Suprapubic skin (tissue), 3 donors: ENCODE measurements at regions not wholly inside any gene's neighbourhood (a gene's known extent, or its start where the extent isn't known, plus 50 kb on each side); places are given as distances from the start of the nearest gene placed in this dataset.

ENCODE experiments used
- EP300 ChIP-seq: sonication (generic); formaldehyde crosslinking; IDR thresholded peaks from one replicate; pipeline ENCODE4 v1.6.1; 2017; ENCODE audit warnings: antibody characterized with exemption
- POLR2A ChIP-seq, 2 donors: fragments of 450-650 bp; IDR thresholded peaks; one replicate each; pipeline ENCODE4 v1.6.1; 2017; ENCODE audit warnings: antibody characterized with exemption in 2 of 2, mild to moderate bottlenecking in 2 of 2, moderate library complexity in 2 of 2
- TF ChIP-seq, protein P1 (sequence below), 2 donors: fragments of 200-600 bp in 1 of 2; fragments of 450-650 bp in 1 of 2; sonication (generic) in 1 of 2; IDR thresholded peaks; one replicate each; pipeline ENCODE4 v1.5.1; 2016 to 2019; ENCODE audit warnings: antibody characterized with exemption in 2 of 2, mild to moderate bottlenecking in 1 of 2, moderate library complexity in 1 of 2

DNA sequence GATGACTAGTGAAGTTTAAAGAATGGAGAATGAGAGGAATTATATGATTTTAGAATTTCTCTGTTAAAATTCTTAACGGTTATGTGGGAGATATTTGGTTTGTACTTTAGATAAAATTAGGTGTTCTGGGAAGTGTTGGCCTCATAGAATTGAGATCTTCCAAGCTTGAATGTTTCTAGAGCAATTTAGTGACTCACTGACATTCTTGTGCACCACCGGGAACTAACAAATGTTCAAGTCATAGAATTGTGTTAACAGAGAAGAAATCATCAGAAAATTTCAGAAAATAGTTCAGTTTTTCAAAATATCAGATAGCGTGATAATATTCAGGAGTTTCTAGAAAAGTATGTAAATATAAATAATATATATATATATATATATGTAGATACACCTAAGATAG is 67.9 kb upstream of the BMP5 start:
- TF ChIP-seq, protein P1, sequence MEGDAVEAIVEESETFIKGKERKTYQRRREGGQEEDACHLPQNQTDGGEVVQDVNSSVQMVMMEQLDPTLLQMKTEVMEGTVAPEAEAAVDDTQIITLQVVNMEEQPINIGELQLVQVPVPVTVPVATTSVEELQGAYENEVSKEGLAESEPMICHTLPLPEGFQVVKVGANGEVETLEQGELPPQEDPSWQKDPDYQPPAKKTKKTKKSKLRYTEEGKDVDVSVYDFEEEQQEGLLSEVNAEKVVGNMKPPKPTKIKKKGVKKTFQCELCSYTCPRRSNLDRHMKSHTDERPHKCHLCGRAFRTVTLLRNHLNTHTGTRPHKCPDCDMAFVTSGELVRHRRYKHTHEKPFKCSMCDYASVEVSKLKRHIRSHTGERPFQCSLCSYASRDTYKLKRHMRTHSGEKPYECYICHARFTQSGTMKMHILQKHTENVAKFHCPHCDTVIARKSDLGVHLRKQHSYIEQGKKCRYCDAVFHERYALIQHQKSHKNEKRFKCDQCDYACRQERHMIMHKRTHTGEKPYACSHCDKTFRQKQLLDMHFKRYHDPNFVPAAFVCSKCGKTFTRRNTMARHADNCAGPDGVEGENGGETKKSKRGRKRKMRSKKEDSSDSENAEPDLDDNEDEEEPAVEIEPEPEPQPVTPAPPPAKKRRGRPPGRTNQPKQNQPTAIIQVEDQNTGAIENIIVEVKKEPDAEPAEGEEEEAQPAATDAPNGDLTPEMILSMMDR (IDR thresholded peaks at IDR 0.05): no peak
- TF ChIP-seq POLR2A (IDR thresholded peaks at IDR 0.05): no peak
- TF ChIP-seq EP300: no peak
